Caco-2 (cell line): ENCODE measurements at regions not wholly inside any gene's neighbourhood (a gene's known extent, or its start where the extent isn't known, plus 50 kb on each side); places are given as distances from the start of the nearest gene placed in this dataset.

ENCODE experiments used
- BruUV-seq: library from RNA; stranded (reverse); fragments of 400-500 nt; replicated peaks from 2 replicates; lab custom pipeline; 2021; lab: Mats Ljungman, UMichigan
- CTCF ChIA-PET: fragments of 300-600 bp; sonication (Branson Sonifier 250); formaldehyde crosslinking; loops from one replicate; lab custom pipeline; 2022; ENCODE audit warnings: antibody characterized with exemption; lab: Charles Lee
- POLR2A ChIA-PET: fragments of 300-600 bp; sonication (Branson Sonifier 250); formaldehyde crosslinking; loops from one replicate; lab custom pipeline; 2022; ENCODE audit warnings: antibody characterized with exemption; lab: Charles Lee
- DNase-seq, 2 experiments: peaks; one replicate each; pipeline versions ENCODE4 v3.0.0 to v3.0.0-alpha.2; 2020 to 2022
- H3K27me3 ChIP-seq: replicated peaks from 2 replicates; pipeline ENCODE4 v1.6.0; 2011; ENCODE audit warnings: low read length; ENCODE audit not compliant: control insufficient read depth, insufficient read depth
- H3K36me3 ChIP-seq: 2 replicates; pipeline ENCODE4 v1.5.1; 2011; ENCODE audit warnings: low read length; ENCODE audit not compliant: control insufficient read depth, insufficient read depth
- H3K4me1 ChIP-seq: fragments of 250-450 bp; sonication (Bioruptor Pico); 2 replicates; pipeline ENCODE4 v1.5.1; 2020; ENCODE audit warnings: mild to moderate bottlenecking
- H3K4me3 ChIP-seq: 2 replicates; pipeline ENCODE4 v1.5.1; 2011; ENCODE audit warnings: low read depth, mild to moderate bottlenecking, control low read depth, low read length
- H3K9me3 ChIP-seq: fragments of 250-450 bp; sonication (Bioruptor Pico); 2 replicates; pipeline ENCODE4 v1.5.1; 2020; ENCODE audit warnings: mild to moderate bottlenecking, moderate library complexity
- H3K27ac Mint-ChIP-seq: one replicate; pipeline ENCODE4 v1.8.0; 2022; ENCODE audit warnings: mixed read lengths; ENCODE audit not compliant: unreplicated experiment
- H3K27me3 Mint-ChIP-seq: one replicate; pipeline ENCODE4 v1.8.0; 2022; ENCODE audit warnings: mixed read lengths; ENCODE audit not compliant: insufficient read depth, unreplicated experiment
- H3K36me3 Mint-ChIP-seq: one replicate; pipeline ENCODE4 v1.8.0; 2022; ENCODE audit warnings: mild to moderate bottlenecking, mixed read lengths; ENCODE audit not compliant: insufficient read depth, unreplicated experiment
- H3K4me1 Mint-ChIP-seq: one replicate; pipeline ENCODE4 v1.8.0; 2022; ENCODE audit warnings: low read depth, mixed read lengths; ENCODE audit not compliant: unreplicated experiment
- H3K4me3 Mint-ChIP-seq: one replicate; pipeline ENCODE4 v1.8.0; 2022; ENCODE audit warnings: mild to moderate bottlenecking, moderate library complexity, mixed read lengths; ENCODE audit not compliant: unreplicated experiment
- H3K9me3 Mint-ChIP-seq: one replicate; pipeline ENCODE4 v1.8.0; 2022; ENCODE audit warnings: mixed read lengths; ENCODE audit not compliant: unreplicated experiment
- intact Hi-C: fragments of 100-400 bp; cut with micrococcal nuclease; formaldehyde crosslinking; loops from one replicate; pipeline ENCODE4 v1.10.0; 2022; ENCODE audit not compliant: unreplicated experiment
- TF ChIP-seq, protein P1 (sequence below), 2 experiments: fragments of 200-600 bp in 1 of 2; IDR thresholded peaks; 1 replicate in 1 of 2; 2 replicates in 1 of 2; pipeline versions ENCODE4 v1.5.1 to v1.8.0; 2011 to 2022; ENCODE audit warnings: antibody characterized with exemption in 1 of 2, control low read depth in 1 of 2, inconsistent platforms in 1 of 2, low read depth in 1 of 2, low read length in 1 of 2, mild to moderate bottlenecking in 1 of 2, moderate library complexity in 1 of 2; ENCODE audit not compliant: insufficient read depth in 1 of 2, severe bottlenecking in 1 of 2, unreplicated experiment in 1 of 2

- ChIA-PET CTCF (no interaction called here), POLR2A (no interaction called here)
- no peaks in the 10 kb centered on the region for H3K36me3 Mint-ChIP-seq
- Histone ChIP-seq H3K4me1 (peaks cover 18% of the 10 kb centered on the region), H3K9me3 (0 out of 2 replicates have a peak, but pooled peaks cover 5% of the 10 kb centered on the region), H3K27me3 (no peaks in the 10 kb centered on the region), H3K36me3 (no peaks in the 10 kb centered on the region), H3K4me3 (no peak overlapping the region)
- no TSS peak for BruUV-seq
- peaks cover 15% of the 10 kb centered on the region for H3K4me1 Mint-ChIP-seq
- no peak for DNase-seq
- no peak overlapping the region for H3K27ac Mint-ChIP-seq
- TF ChIP-seq, protein P1, sequence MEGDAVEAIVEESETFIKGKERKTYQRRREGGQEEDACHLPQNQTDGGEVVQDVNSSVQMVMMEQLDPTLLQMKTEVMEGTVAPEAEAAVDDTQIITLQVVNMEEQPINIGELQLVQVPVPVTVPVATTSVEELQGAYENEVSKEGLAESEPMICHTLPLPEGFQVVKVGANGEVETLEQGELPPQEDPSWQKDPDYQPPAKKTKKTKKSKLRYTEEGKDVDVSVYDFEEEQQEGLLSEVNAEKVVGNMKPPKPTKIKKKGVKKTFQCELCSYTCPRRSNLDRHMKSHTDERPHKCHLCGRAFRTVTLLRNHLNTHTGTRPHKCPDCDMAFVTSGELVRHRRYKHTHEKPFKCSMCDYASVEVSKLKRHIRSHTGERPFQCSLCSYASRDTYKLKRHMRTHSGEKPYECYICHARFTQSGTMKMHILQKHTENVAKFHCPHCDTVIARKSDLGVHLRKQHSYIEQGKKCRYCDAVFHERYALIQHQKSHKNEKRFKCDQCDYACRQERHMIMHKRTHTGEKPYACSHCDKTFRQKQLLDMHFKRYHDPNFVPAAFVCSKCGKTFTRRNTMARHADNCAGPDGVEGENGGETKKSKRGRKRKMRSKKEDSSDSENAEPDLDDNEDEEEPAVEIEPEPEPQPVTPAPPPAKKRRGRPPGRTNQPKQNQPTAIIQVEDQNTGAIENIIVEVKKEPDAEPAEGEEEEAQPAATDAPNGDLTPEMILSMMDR (IDR thresholded peaks at IDR 0.05; ENCODE audit: insufficient read depth in 1 of 2, low read depth in 1 of 2, low read length in 1 of 2, severe bottlenecking in 1 of 2, unreplicated experiment in 1 of 2): no peak
- H3K27me3 Mint-ChIP-seq: no peaks in the 10 kb centered on the region
- intact Hi-C loops: no loop called here
- no peak overlapping the region for H3K4me3 Mint-ChIP-seq
- H3K9me3 Mint-ChIP-seq: peaks cover 4% of the 10 kb centered on the region
These were observed 463.0 kb downstream of the IRS2 start for GRCh38 chr13:109323338-109323737.

- BruUV-seq: no TSS peak
- no peak for DNase-seq
- Histone ChIP-seq H3K9me3 (0 out of 2 replicates have a peak, but pooled peaks cover 7% of the 10 kb centered on the region), H3K36me3 (no peaks in the 10 kb centered on the region; the same call in 1 of the 2 replicates), H3K27me3 (no peaks in the 10 kb centered on the region), H3K4me3 (no peak overlapping the region), H3K4me1 (no peaks in the 10 kb centered on the region)
- H3K4me3 Mint-ChIP-seq: no peak overlapping the region
- H3K27me3 Mint-ChIP-seq: no peaks in the 10 kb centered on the region
- peaks cover 9% of the 10 kb centered on the region for H3K9me3 Mint-ChIP-seq
- TF ChIP-seq, protein P1 (IDR thresholded peaks at IDR 0.05; ENCODE audit: insufficient read depth in 1 of 2, low read depth in 1 of 2, low read length in 1 of 2, severe bottlenecking in 1 of 2, unreplicated experiment in 1 of 2): no peak
- ChIA-PET CTCF (no interaction called here), POLR2A (no interaction called here)
- no peaks in the 10 kb centered on the region for H3K4me1 Mint-ChIP-seq
- H3K27ac Mint-ChIP-seq: no peak overlapping the region
- intact Hi-C loops: loop anchor here (10.0 kb wide), 1 partner anchor 174 kb away; no protein-coding TSS in a partner anchor
- H3K36me3 Mint-ChIP-seq: no peaks in the 10 kb centered on the region
These were observed 467.3 kb downstream of the IRS2 start for GRCh38 chr13:109318945-109319590.

- TF ChIP-seq, protein P1 (IDR thresholded peaks at IDR 0.05; ENCODE audit: insufficient read depth in 1 of 2, low read depth in 1 of 2, low read length in 1 of 2, severe bottlenecking in 1 of 2, unreplicated experiment in 1 of 2): no peak
- Histone ChIP-seq H3K36me3 (no peaks in the 10 kb centered on the region; the same call in 1 of the 2 replicates), H3K4me3 (no peak overlapping the region), H3K9me3 (0 out of 2 replicates have a peak, but pooled peaks cover 7% of the 10 kb centered on the region), H3K4me1 (peaks cover 1% of the 10 kb centered on the region), H3K27me3 (no peaks in the 10 kb centered on the region)
- CTCF ChIA-PET: no interaction called here
- no peak for DNase-seq
- POLR2A ChIA-PET: no interaction called here
- Mint-ChIP-seq H3K36me3 (no peaks in the 10 kb centered on the region), H3K27me3 (no peaks in the 10 kb centered on the region), H3K4me3 (no peak overlapping the region), H3K9me3 (peaks cover 20% of the 10 kb centered on the region), H3K27ac (no peak overlapping the region), H3K4me1 (peaks cover 7% of the 10 kb centered on the region)
- intact Hi-C loops: loop anchor here (10.0 kb wide), 1 partner anchor 171 kb away; no protein-coding TSS in a partner anchor
- no TSS peak for BruUV-seq
These were observed 470.9 kb downstream of the IRS2 start for GRCh38 chr13:109315481-109315880.
